Naive thymus-derived CD8-positive, alpha-beta T cell (primary cell): ENCODE measurements at regions not wholly inside any gene's neighbourhood (a gene's known extent, or its start where the extent isn't known, plus 50 kb on each side); places are given as distances from the start of the nearest gene placed in this dataset.
"Not testable (repeated sequence)": the region's sequence is repeated elsewhere in the genome, so short reads cannot be mapped to it uniquely, and the experiment has no call there.

Experiments used
- ATAC-seq, 2 donors: fragments of 150-1000 bp; cut with Tn5 transposase in 1 of 2; sonication (Bioruptor Pico), chemical (Tn5 transposase) in 1 of 2; 1 replicate in 1 of 2; 2 replicates in 1 of 2; pipeline ENCODE4 v1.10.0; 2021; ENCODE audit warnings: mild to moderate bottlenecking in 2 of 2, moderate library complexity in 2 of 2
- POLR2A ChIA-PET: fragments of 350-600 bp; sonication (Branson Sonifier 250); formaldehyde crosslinking; loops from one replicate; lab custom pipeline; 2021; ENCODE audit warnings: antibody characterized with exemption; lab: Charles Lee
- DNase-seq, 10 donors: peaks; one replicate each; pipeline versions ENCODE4 v3.0.0 to v3.0.0-alpha.2; 2020 to 2022
- H3K27ac Mint-ChIP-seq, 10 donors: one replicate each; pipeline ENCODE4 v1.8.0; 2020 to 2022; ENCODE audit warnings: mild to moderate bottlenecking in 10 of 10, mixed read lengths in 10 of 10, moderate library complexity in 4 of 10, inconsistent platforms in 1 of 10
- H3K27me3 Mint-ChIP-seq, 5 donors: one replicate each; pipeline ENCODE4 v1.8.0; 2021 to 2022; ENCODE audit warnings: mixed read lengths in 5 of 5
- H3K36me3 Mint-ChIP-seq, 3 donors: one replicate each; pipeline ENCODE4 v1.8.0; 2020 to 2022; ENCODE audit warnings: mixed read lengths in 3 of 3, mild to moderate bottlenecking in 2 of 3, inconsistent platforms in 1 of 3
- H3K4me1 Mint-ChIP-seq, 4 donors: one replicate each; pipeline ENCODE4 v1.8.0; 2021 to 2022; ENCODE audit warnings: mixed read lengths in 4 of 4
- H3K4me3 Mint-ChIP-seq, 10 donors: one replicate each; pipeline ENCODE4 v1.8.0; 2020 to 2022; ENCODE audit warnings: mild to moderate bottlenecking in 10 of 10, mixed read lengths in 10 of 10, moderate library complexity in 6 of 10, inconsistent platforms in 1 of 10
- H3K9me3 Mint-ChIP-seq, 9 donors: one replicate each; pipeline ENCODE4 v1.8.0; 2020 to 2022; ENCODE audit warnings: mixed read lengths in 9 of 9, mild to moderate bottlenecking in 3 of 9, inconsistent platforms in 1 of 9, moderate library complexity in 1 of 9

DNA sequence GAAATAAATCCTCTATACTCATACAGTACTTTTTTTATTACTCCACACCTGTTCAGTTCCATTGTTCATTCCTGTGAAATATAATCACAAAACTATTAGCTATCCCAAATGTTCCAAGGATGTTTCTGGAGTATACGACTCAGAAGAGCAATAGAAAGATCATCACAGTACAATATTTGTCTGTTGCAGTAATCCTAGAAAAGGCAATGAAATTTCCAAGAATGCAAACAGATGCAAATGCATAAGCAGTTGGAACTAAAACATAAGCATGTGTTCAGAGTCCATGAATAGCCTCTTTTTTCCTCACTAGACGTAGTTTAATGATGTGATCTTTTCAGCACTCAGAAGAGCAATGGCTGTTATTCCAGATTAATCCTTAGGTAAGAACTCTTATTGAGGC, 55.2 kb downstream of the RTL3 start:
- Mint-ChIP-seq H3K27ac (no peak overlapping the region), H3K4me3 (no peak overlapping the region), H3K36me3 (peaks cover 0 to 5% (median 0%) of the 10 kb centered on the region in 3 donors), H3K4me1 (no peaks in the 10 kb centered on the region), H3K27me3 (no peaks in the 10 kb centered on the region), H3K9me3 (peaks cover 0 to 19% (median 9%) of the 10 kb centered on the region in 9 donors)
- DNase-seq: no peak
- POLR2A ChIA-PET: no interaction called here
- ATAC-seq: no peak

GRCh38 chrX:78595901-78596502, 63.1 kb downstream of the RTL3 start:
- H3K4me1 Mint-ChIP-seq: peaks cover 0 to 3% (median 0%) of the 10 kb centered on the region in 4 donors
- H3K36me3 Mint-ChIP-seq: peaks cover 0 to 13% (median 8%) of the 10 kb centered on the region in 3 donors
- ATAC-seq: no peak
- peaks cover 0 to 32% (median 9%) of the 10 kb centered on the region in 9 donors for H3K9me3 Mint-ChIP-seq
- peak in 1 of 10 donors; percentile 8 for DNase-seq
- no peak overlapping the region for H3K4me3 Mint-ChIP-seq
- no peaks in the 10 kb centered on the region for H3K27me3 Mint-ChIP-seq
- H3K27ac Mint-ChIP-seq: no peak overlapping the region
- POLR2A ChIA-PET: no interaction called here

DNA sequence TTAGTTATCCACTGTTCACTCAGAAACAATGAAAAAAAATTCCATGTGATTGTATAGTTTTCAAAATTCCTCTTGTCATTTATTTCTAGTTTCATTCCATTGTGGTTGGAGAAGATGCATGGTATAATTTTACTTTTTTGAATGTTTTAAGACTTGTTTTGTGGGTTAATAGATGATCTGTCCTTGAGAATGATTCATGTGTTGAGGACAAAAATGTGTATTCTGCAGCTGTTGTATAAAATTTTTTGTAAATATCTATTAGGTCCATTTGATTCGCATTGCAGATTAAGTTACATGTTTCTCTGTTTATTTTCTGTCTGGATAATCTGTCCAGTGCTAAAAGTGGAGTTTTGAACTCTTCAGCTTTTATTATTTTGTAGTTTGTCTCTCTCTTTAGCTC, 65.4 kb downstream of the RTL3 start:
- POLR2A ChIA-PET: no interaction called here
- H3K9me3 Mint-ChIP-seq: peaks cover 0 to 17% (median 3%) of the 10 kb centered on the region in 9 donors

GRCh38 chrX:78592030-78592429, 67.1 kb downstream of the RTL3 start:
- no peak overlapping the region for H3K27ac Mint-ChIP-seq

More for the DNA sequence above, 65.4 kb downstream of the RTL3 start:
- H3K27ac Mint-ChIP-seq: no peak overlapping the region
- H3K36me3 Mint-ChIP-seq: peaks cover 0 to 8% (median 8%) of the 10 kb centered on the region in 3 donors
- H3K27me3 Mint-ChIP-seq: no peaks in the 10 kb centered on the region
- H3K4me3 Mint-ChIP-seq: no peak overlapping the region
- H3K4me1 Mint-ChIP-seq: peaks cover 0 to 3% (median 0%) of the 10 kb centered on the region in 4 donors
- no peak for DNase-seq
- ATAC-seq: no peak

DNA sequence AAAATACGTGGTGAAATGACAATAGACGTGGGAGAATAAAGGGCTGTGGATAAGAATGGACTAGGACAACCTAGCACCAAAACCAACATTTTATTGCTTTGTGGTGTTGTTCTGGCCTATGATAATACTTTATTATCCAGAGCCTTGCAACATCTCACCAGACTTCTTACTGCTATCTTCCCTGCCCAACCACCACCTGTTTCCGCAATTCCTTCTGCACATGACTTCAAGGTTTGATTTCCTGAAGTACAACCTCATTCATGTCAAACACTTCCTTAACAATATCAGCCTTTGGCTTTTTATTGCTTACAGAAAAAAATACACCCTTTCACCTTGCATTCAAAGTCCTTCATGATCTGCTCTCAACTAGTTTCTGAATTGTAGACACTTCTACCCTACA, 84.8 kb downstream of the RTL3 start:
- Mint-ChIP-seq H3K9me3 (no peaks in the 10 kb centered on the region), H3K4me1 (peaks cover 0 to 8% (median 2%) of the 10 kb centered on the region in 4 donors), H3K36me3 (no peaks in the 10 kb centered on the region), H3K27me3 (no peaks in the 10 kb centered on the region), H3K27ac (no peak overlapping the region), H3K4me3 (no peak overlapping the region)
- DNase-seq (no peak), ATAC-seq (no peak)
- POLR2A ChIA-PET: no interaction called here

More at GRCh38 chrX:78592030-78592429, 67.1 kb downstream of the RTL3 start:
- H3K9me3 Mint-ChIP-seq: peaks cover 0 to 17% (median 3%) of the 10 kb centered on the region in 9 donors
- H3K4me1 Mint-ChIP-seq: peaks cover 0 to 3% (median 0%) of the 10 kb centered on the region in 4 donors
- H3K27me3 Mint-ChIP-seq: no peaks in the 10 kb centered on the region
- DNase-seq (no peak), ATAC-seq (no peak)
- H3K36me3 Mint-ChIP-seq: peaks cover 0 to 8% (median 8%) of the 10 kb centered on the region in 3 donors
- H3K4me3 Mint-ChIP-seq: no peak overlapping the region
- POLR2A ChIA-PET: no interaction called here

DNA sequence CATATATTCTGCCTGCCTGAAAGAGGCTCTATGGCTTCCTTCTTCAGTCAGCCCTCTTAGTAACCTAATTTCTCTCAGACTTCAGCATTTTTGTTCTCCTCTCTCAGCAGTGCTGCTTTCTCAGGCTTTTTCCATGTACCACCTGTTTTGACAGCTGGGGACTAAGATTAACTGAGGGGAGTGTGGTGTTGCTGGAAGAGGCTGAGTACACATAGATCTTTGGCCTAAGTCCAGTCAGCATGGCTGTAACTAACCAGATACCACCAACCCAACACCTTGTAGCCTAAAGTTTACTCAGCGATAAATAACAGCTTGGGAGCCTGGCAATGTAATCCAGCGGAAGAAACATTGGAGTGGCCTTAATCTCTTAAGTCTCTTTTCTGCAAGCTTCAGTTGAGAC, 85.5 kb downstream of the RTL3 start:
- ATAC-seq (no peak), DNase-seq (no peak)
- Mint-ChIP-seq H3K27ac (no peak overlapping the region), H3K36me3 (no peaks in the 10 kb centered on the region), H3K27me3 (no peaks in the 10 kb centered on the region), H3K4me3 (no peak overlapping the region), H3K4me1 (peaks cover 0 to 8% (median 2%) of the 10 kb centered on the region in 4 donors), H3K9me3 (no peaks in the 10 kb centered on the region)
- POLR2A ChIA-PET: no interaction called here

- Mint-ChIP-seq H3K27me3 (no peaks in the 10 kb centered on the region), H3K4me3 (no peak overlapping the region), H3K9me3 (no peaks in the 10 kb centered on the region), H3K27ac (peak overlapping the region in 1 of 10 donors; percentile 13), H3K36me3 (no peaks in the 10 kb centered on the region), H3K4me1 (peaks cover 0 to 8% (median 2%) of the 10 kb centered on the region in 4 donors)
- POLR2A ChIA-PET: no interaction called here
- DNase-seq (no peak), ATAC-seq (no peak)
Measured at GRCh38 chrX:78571849-78572248, 87.3 kb downstream of the RTL3 start.

DNA sequence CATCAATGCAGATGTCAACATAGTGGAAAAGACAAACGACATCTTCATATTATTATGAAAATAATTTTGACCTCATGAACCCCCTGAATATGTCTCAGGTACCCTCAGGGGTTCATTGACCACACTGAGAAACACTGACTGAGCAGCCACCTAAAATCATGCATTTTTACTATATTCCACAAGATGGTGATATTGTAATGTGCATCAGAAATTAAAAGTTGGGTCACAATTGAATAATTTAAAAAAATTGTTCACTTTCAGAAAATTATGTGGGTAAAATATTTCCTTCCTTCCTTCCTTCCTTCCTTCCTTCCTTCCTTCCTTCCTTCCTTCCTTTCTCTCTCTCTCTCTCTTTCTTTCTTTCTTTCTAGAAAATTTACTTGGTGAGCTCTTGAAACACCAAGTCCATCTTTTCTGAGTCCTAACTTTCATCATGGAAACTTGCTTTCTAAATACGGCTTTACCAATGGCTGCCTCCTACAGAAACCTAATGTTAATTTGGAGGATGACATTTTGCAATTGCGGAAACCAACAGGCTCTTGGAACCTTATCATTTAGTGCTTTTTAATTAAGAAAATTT, 103.6 kb downstream of the RTL3 start:
- Mint-ChIP-seq H3K4me1 (peaks cover 0 to 4% (median 1%) of the 10 kb centered on the region in 4 donors), H3K9me3 (peaks cover 0 to 8% (median 0%) of the 10 kb centered on the region in 9 donors), H3K4me3 (peak overlapping the region in 1 of 10 donors; percentile 26), H3K36me3 (peaks cover 0 to 3% (median 0%) of the 10 kb centered on the region in 3 donors), H3K27me3 (no peaks in the 10 kb centered on the region), H3K27ac (peak overlapping the region in 3 of 10 donors; percentile 3 to 81 (median 63))
- peak in 3 of 10 donors; percentile 27 to 39 (median 30) for DNase-seq
- POLR2A ChIA-PET: interaction anchor here (0.7 kb wide), 2 partner anchors 525 to 584 kb away, joined by 3 read pairs; no protein-coding TSS in a partner anchor
- no peak for ATAC-seq

DNA sequence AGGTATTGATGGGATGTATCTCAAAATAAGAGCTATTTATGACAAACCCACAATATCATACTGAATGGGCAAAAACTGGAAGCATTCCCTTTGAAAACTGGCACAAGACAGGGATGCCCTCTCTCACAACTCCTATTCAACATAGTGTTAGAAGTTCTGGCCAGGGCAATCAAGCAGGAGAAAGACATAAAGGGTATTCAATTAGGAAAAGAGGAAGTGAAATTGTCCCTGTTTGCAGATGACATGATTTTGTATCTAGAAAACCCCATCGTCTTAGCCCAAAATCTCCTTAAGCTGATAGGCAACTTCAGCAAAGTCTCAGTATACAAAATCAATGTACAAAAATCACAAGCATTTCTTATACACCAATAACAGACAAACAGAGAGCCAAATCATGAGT, 106.5 kb downstream of the RTL3 start:
- POLR2A ChIA-PET, DNase-seq, H3K27me3 Mint-ChIP-seq, ATAC-seq, H3K4me1 Mint-ChIP-seq, H3K9me3 Mint-ChIP-seq, H3K36me3 Mint-ChIP-seq, H3K4me3 Mint-ChIP-seq: not testable (repeated sequence)
- H3K27ac Mint-ChIP-seq: peak overlapping the region in 1 of 10 donors; percentile 72

GRCh38 chrX:78548012-78548411, 111.1 kb downstream of the RTL3 start:
- H3K27me3 Mint-ChIP-seq: peaks cover 0 to 3% (median 0%) of the 10 kb centered on the region in 5 donors
- no peak overlapping the region for H3K27ac Mint-ChIP-seq
- POLR2A ChIA-PET: no interaction called here
- no peak for DNase-seq
- H3K4me1 Mint-ChIP-seq: peaks cover 0 to 4% (median 0%) of the 10 kb centered on the region in 4 donors
- H3K36me3 Mint-ChIP-seq: peaks cover 0 to 16% (median 4%) of the 10 kb centered on the region in 3 donors
- peaks cover 3 to 14% (median 13%) of the 10 kb centered on the region in 9 donors for H3K9me3 Mint-ChIP-seq
- H3K4me3 Mint-ChIP-seq: no peak overlapping the region
- ATAC-seq: no peak

DNA sequence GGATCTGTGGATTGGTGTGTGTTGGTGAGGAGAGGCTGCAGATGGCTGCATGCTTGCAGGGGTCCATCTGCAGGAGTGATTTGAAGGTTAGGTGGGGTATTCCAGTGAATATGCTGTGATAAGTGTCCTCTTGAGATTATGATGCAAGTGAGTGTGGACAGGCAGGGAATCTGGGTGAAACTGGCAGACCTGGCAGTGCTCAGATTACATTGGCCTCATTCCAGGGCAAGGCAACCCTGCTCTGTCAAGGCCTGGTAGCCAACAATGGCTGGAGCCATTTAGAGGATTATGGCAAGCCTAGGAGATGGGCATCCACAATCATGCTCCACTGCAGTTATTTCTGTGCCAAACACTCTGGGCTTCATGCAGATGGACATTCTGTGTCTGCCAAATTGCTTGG, 113.9 kb downstream of the RTL3 start:
- no peak overlapping the region for H3K4me3 Mint-ChIP-seq
- POLR2A ChIA-PET: no interaction called here
- H3K36me3 Mint-ChIP-seq: peaks cover 0 to 24% (median 11%) of the 10 kb centered on the region in 3 donors
- peaks cover 0 to 3% (median 0%) of the 10 kb centered on the region in 5 donors for H3K27me3 Mint-ChIP-seq
- no peak for ATAC-seq
- H3K9me3 Mint-ChIP-seq: peaks cover 9 to 38% (median 24%) of the 10 kb centered on the region in 9 donors
- peak overlapping the region in 1 of 10 donors; percentile 82 for H3K27ac Mint-ChIP-seq
- DNase-seq: no peak
- H3K4me1 Mint-ChIP-seq: no peaks in the 10 kb centered on the region

GRCh38 chrX:78543281-78543680, 115.8 kb downstream of the RTL3 start:
- no peak for DNase-seq
- Mint-ChIP-seq H3K4me3 (no peak overlapping the region), H3K9me3 (peaks cover 9 to 46% (median 25%) of the 10 kb centered on the region in 9 donors), H3K27ac (no peak overlapping the region), H3K4me1 (no peaks in the 10 kb centered on the region), H3K36me3 (peaks cover 0 to 24% (median 11%) of the 10 kb centered on the region in 3 donors), H3K27me3 (peaks cover 0 to 3% (median 0%) of the 10 kb centered on the region in 5 donors)
- POLR2A ChIA-PET: no interaction called here
- ATAC-seq: no peak

GRCh38 chrX:78540171-78540570, 119.0 kb downstream of the RTL3 start:
- Mint-ChIP-seq H3K27ac (no peak overlapping the region), H3K27me3 (no peaks in the 10 kb centered on the region), H3K4me3 (no peak overlapping the region), H3K36me3 (peaks cover 0 to 24% (median 11%) of the 10 kb centered on the region in 3 donors), H3K9me3 (peaks cover 9 to 46% (median 25%) of the 10 kb centered on the region in 9 donors), H3K4me1 (no peaks in the 10 kb centered on the region)
- POLR2A ChIA-PET: no interaction called here
- no peak for DNase-seq
- ATAC-seq: no peak
